Loucy (cell line): ENCODE measurements at regions not wholly inside any gene's neighbourhood (a gene's known extent, or its start where the extent isn't known, plus 50 kb on each side); places are given as distances from the start of the nearest gene placed in this dataset.

Source experiments
- H2AFZ ChIP-seq: fragments of 200-600 bp; sonication (generic); 2 replicates; pipeline ENCODE4 v1.6.0; 2016; ENCODE audit warnings: antibody characterized with exemption, mild to moderate bottlenecking, low read length, moderate library complexity
- H3F3A ChIP-seq: fragments of 200-600 bp; 2 replicates; pipeline ENCODE4 v1.6.0; 2016; ENCODE audit warnings: antibody characterized with exemption, low read depth, mild to moderate bottlenecking
- H3K27me3 ChIP-seq: fragments of 200-600 bp; sonication (generic); 2 replicates; pipeline ENCODE4 v1.6.1; 2014; ENCODE audit warnings: low read length, mild to moderate bottlenecking; ENCODE audit not compliant: insufficient read depth, poor library complexity, severe bottlenecking
- H3K36me3 ChIP-seq: fragments of 200-600 bp; sonication (generic); 2 replicates; pipeline ENCODE4 v1.6.1; 2016; ENCODE audit warnings: low read length; ENCODE audit not compliant: insufficient read depth
- H3K4me1 ChIP-seq: fragments of 200-600 bp; sonication (generic); 2 replicates; pipeline ENCODE4 v1.5.1; 2014; ENCODE audit warnings: low read length, mild to moderate bottlenecking; ENCODE audit not compliant: insufficient read depth, poor library complexity, severe bottlenecking
- H3K4me2 ChIP-seq: fragments of 200-600 bp; sonication (generic); 2 replicates; pipeline ENCODE4 v1.6.0; 2014; ENCODE audit warnings: antibody characterized with exemption, low read length, low read depth, mild to moderate bottlenecking; ENCODE audit not compliant: poor library complexity, severe bottlenecking
- H3K4me3 ChIP-seq: fragments of 200-600 bp; sonication (generic); 2 replicates; pipeline ENCODE4 v1.5.1; 2014; ENCODE audit warnings: low read length, mild to moderate bottlenecking, mixed read lengths; ENCODE audit not compliant: poor library complexity, severe bottlenecking
- H3K79me2 ChIP-seq: fragments of 200-600 bp; sonication (generic); 2 replicates; pipeline ENCODE4 v1.6.1; 2014; ENCODE audit warnings: low read length; ENCODE audit not compliant: insufficient read depth
- H3K9ac ChIP-seq: fragments of 200-600 bp; sonication (generic); 2 replicates; pipeline ENCODE4 v1.6.0; 2014; ENCODE audit warnings: mild to moderate bottlenecking, low read depth, low read length, moderate library complexity; ENCODE audit not compliant: poor library complexity, severe bottlenecking
- H3K9me2 ChIP-seq: fragments of 200-600 bp; sonication (generic); replicated peaks from 2 replicates; pipeline ENCODE4 v1.6.1; 2016; ENCODE audit warnings: low read depth, low read length, mixed read lengths
- H3K9me3 ChIP-seq: fragments of 200-600 bp; sonication (generic); 2 replicates; pipeline ENCODE4 v1.6.1; 2014; ENCODE audit warnings: mild to moderate bottlenecking, antibody characterized with exemption, low read length, low read depth; ENCODE audit not compliant: insufficient read depth
- H4K20me1 ChIP-seq: fragments of 200-600 bp; sonication (generic); 2 replicates; pipeline ENCODE4 v1.6.0; 2014; ENCODE audit warnings: antibody characterized with exemption, low read length, mild to moderate bottlenecking; ENCODE audit not compliant: insufficient read depth, poor library complexity, severe bottlenecking
- CTCF ChIP-seq: fragments of 200-600 bp; sonication (generic); conservative IDR thresholded peaks from 2 replicates; pipeline ENCODE4 v1.5.1; 2014; ENCODE audit warnings: mild to moderate bottlenecking, antibody characterized with exemption, low read length
- EZH2phosphoT487 ChIP-seq: fragments of 200-600 bp; IDR thresholded peaks from 2 replicates; pipeline ENCODE4 v1.6.1; 2018; ENCODE audit warnings: antibody characterized with exemption, mild to moderate bottlenecking, moderate library complexity, borderline replicate concordance

- no peak overlapping the region for H3K9ac ChIP-seq
- H3K79me2 ChIP-seq = no peaks in the 10 kb centered on the region
- TF ChIP-seq CTCF (no peak), EZH2phosphoT487 (no peak)
- H3K27me3 ChIP-seq = no peaks in the 10 kb centered on the region
- no peaks in the 10 kb centered on the region for H4K20me1 ChIP-seq
- H3K4me3 ChIP-seq = no peak overlapping the region
- H3K4me1 ChIP-seq = no peaks in the 10 kb centered on the region
- no peaks in the 10 kb centered on the region for H3K9me2 ChIP-seq
- no peak overlapping the region for H3K4me2 ChIP-seq
- H3F3A ChIP-seq = no peaks in the 10 kb centered on the region
- no peaks in the 10 kb centered on the region for H3K36me3 ChIP-seq
- no peak overlapping the region for H2AFZ ChIP-seq
- H3K9me3 ChIP-seq = peaks cover 3% of the 10 kb centered on the region; the same call in 1 of the 2 replicates
Observed at GRCh38 chr5:32520972-32521371, 64.4 kb upstream of the SUB1 start.

- H3K9me2 ChIP-seq = no peaks in the 10 kb centered on the region
- no peak overlapping the region for H2AFZ ChIP-seq
Observed at GRCh38 chr5:32520356-32520755, 65.0 kb upstream of the SUB1 start.

GRCh38 chr5:32519508-32519907 lies 65.8 kb upstream of the SUB1 start:
- Histone ChIP-seq H3K36me3 (no peaks in the 10 kb centered on the region), H3K9me2 (no peaks in the 10 kb centered on the region), H3K4me1 (no peaks in the 10 kb centered on the region), H3K79me2 (no peaks in the 10 kb centered on the region), H3F3A (no peaks in the 10 kb centered on the region), H3K9me3 (peaks cover 3% of the 10 kb centered on the region; the same call in 1 of the 2 replicates), H3K4me3 (no peak overlapping the region), H2AFZ (no peak overlapping the region), H3K27me3 (no peaks in the 10 kb centered on the region), H3K4me2 (no peak overlapping the region), H3K9ac (no peak overlapping the region), H4K20me1 (no peaks in the 10 kb centered on the region)
- TF ChIP-seq CTCF = no peak
- TF ChIP-seq EZH2phosphoT487 = no peak

More at GRCh38 chr5:32520356-32520755, 65.0 kb upstream of the SUB1 start:
- no peak for TF ChIP-seq CTCF
- TF ChIP-seq EZH2phosphoT487 = no peak
- no peak overlapping the region for H3K4me3 ChIP-seq
- no peaks in the 10 kb centered on the region for H4K20me1 ChIP-seq
- no peaks in the 10 kb centered on the region for H3K4me1 ChIP-seq
- no peaks in the 10 kb centered on the region for H3K27me3 ChIP-seq
- no peaks in the 10 kb centered on the region for H3K36me3 ChIP-seq
- H3K9me3 ChIP-seq = peaks cover 3% of the 10 kb centered on the region; the same call in 1 of the 2 replicates
- no peaks in the 10 kb centered on the region for H3K79me2 ChIP-seq
- no peaks in the 10 kb centered on the region for H3F3A ChIP-seq
- no peak overlapping the region for H3K9ac ChIP-seq
- no peak overlapping the region for H3K4me2 ChIP-seq
